ENCODE measurements at regions not wholly inside any gene's neighbourhood (a gene's known extent, or its start where the extent isn't known, plus 50 kb on each side); places are given as distances from the start of the nearest gene placed in this dataset.
"Not testable (repeated sequence)": the region's sequence is repeated elsewhere in the genome, so short reads cannot be mapped to it uniquely, and the experiment has no call there.

DNA sequence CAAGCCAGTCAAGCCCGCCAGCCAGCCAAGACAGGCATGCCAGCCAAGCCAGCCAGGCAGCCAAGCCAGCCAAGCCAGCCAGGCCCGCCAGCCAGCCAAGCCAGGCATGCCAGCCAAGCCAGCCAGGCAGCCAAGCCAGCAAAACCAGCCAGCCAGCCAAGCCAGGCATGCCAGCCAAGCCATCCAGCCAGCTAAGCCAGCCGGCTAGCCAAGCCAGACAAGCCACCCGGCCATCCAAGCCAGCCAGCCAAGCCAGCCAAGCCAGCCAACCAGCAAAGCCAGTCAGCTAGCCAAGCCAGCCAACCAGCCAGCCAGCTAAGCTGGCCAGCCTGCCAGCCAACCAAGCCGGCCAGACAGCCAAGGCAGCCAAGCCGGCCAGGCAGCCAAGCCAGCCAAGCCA lies 330.7 kb upstream of the PLGLB2 start:
- TF ChIP-seq EZH2 (IDR thresholded peaks at IDR 0.05; ENCODE audit: insufficient read depth, poor library complexity, severe bottlenecking); EZH2phosphoT487 (IDR thresholded peaks at IDR 0.05; ENCODE audit: insufficient read depth, low read depth): not testable (repeated sequence)
